Neural progenitor cell (in vitro differentiated cells): ENCODE measurements at regions not wholly inside any gene's neighbourhood (a gene's known extent, or its start where the extent isn't known, plus 50 kb on each side); places are given as distances from the start of the nearest gene placed in this dataset.

ENCODE experiments used
- DNase-seq: peaks from one replicate; pipeline ENCODE4 v3.0.0-alpha.2; 2016; ENCODE audit warnings: low spot score
- H2AFZ ChIP-seq: fragments of 200-600 bp; sonication (generic); replicated peaks from 2 replicates; pipeline ENCODE4 v1.6.1; 2016; ENCODE audit warnings: antibody characterized with exemption
- H3F3A ChIP-seq: fragments of 200-600 bp; sonication (generic); 2 replicates; pipeline ENCODE4 v1.6.1; 2016; ENCODE audit warnings: antibody characterized with exemption, low read depth
- H3K27ac ChIP-seq: fragments of 200-600 bp; sonication (generic); 2 replicates; pipeline ENCODE4 v1.5.1; 2016; ENCODE audit warnings: mild to moderate bottlenecking
- H3K27me3 ChIP-seq: fragments of 200-600 bp; sonication (generic); 2 replicates; pipeline ENCODE4 v1.6.1; 2016; ENCODE audit warnings: mild to moderate bottlenecking, moderate library complexity
- H3K36me3 ChIP-seq: fragments of 200-600 bp; sonication (generic); 2 replicates; pipeline ENCODE4 v1.5.1; 2016
- H3K4me1 ChIP-seq: fragments of 200-600 bp; sonication (generic); 2 replicates; pipeline ENCODE4 v1.6.1; 2016; ENCODE audit warnings: mixed run types
- H3K4me2 ChIP-seq: fragments of 200-600 bp; sonication (generic); 2 replicates; pipeline ENCODE4 v1.6.1; 2016
- H3K4me3 ChIP-seq: fragments of 200-600 bp; sonication (generic); 2 replicates; pipeline ENCODE4 v1.5.1; 2016
- H3K79me2 ChIP-seq: fragments of 200-600 bp; sonication (generic); 2 replicates; pipeline ENCODE4 v1.6.1; 2016; ENCODE audit warnings: low read depth
- H3K9ac ChIP-seq: fragments of 200-600 bp; sonication (generic); 2 replicates; pipeline ENCODE4 v1.6.1; 2016
- H3K9me3 ChIP-seq: fragments of 200-600 bp; sonication (generic); 2 replicates; pipeline ENCODE4 v1.5.1; 2016; ENCODE audit warnings: low read depth
- H4K20me1 ChIP-seq: fragments of 200-600 bp; sonication (generic); 2 replicates; pipeline ENCODE4 v1.6.1; 2016; ENCODE audit warnings: low read depth
- H3K27ac Mint-ChIP-seq: 3 replicates; pipeline ENCODE4 v1.8.0; 2021; ENCODE audit warnings: mixed read lengths
- H3K27me3 Mint-ChIP-seq: 2 replicates; pipeline ENCODE4 v1.8.0; 2022; ENCODE audit warnings: low read depth, mild to moderate bottlenecking, inconsistent platforms, moderate library complexity, mixed read lengths; ENCODE audit not compliant: insufficient read depth
- H3K36me3 Mint-ChIP-seq: 3 replicates; pipeline ENCODE4 v1.8.0; 2021; ENCODE audit warnings: mixed read lengths
- H3K4me1 Mint-ChIP-seq: 3 replicates; pipeline ENCODE4 v1.8.0; 2021; ENCODE audit warnings: mixed read lengths
- H3K4me3 Mint-ChIP-seq: 3 replicates; pipeline ENCODE4 v1.8.0; 2021; ENCODE audit warnings: mild to moderate bottlenecking, moderate library complexity, mixed read lengths
- H3K9me3 Mint-ChIP-seq: 3 replicates; pipeline ENCODE4 v1.8.0; 2020; ENCODE audit warnings: mixed read lengths
- EZH2 ChIP-seq: fragments of 200-600 bp; sonication (generic); IDR thresholded peaks from 2 replicates; pipeline ENCODE4 v1.6.1; 2017; ENCODE audit warnings: antibody characterized with exemption, mild to moderate bottlenecking, moderate library complexity
- EZH2phosphoT487 ChIP-seq: fragments of 200-600 bp; sonication (generic); IDR thresholded peaks from 2 replicates; pipeline ENCODE4 v1.6.1; 2017; ENCODE audit warnings: antibody characterized with exemption
- TF ChIP-seq, protein P1 (sequence below): fragments of 200-600 bp; sonication (generic); IDR thresholded peaks from 2 replicates; pipeline ENCODE4 v1.5.1; 2017; ENCODE audit warnings: antibody characterized with exemption, mild to moderate bottlenecking

DNA sequence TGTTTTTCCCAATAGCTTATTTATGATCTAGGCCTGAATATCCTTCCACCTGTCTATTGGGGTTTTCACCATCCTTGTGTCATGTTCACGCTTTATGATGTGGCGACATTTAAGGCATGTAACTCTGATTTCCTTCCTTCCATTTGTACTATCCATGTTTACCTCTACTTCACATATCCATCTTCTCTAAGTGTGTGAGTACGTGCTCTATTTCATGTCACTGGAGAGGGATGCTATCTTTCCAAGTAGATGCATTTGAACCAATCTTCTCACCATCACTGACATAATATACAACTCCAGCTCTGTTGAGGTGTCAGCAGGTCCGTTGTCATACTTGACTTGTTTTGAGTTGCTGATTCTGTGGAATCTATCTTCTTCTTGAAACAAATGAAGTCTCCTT, 283.2 kb downstream of the PTBP2 start:
- no peak for TF ChIP-seq EZH2
- TF ChIP-seq, protein P1, sequence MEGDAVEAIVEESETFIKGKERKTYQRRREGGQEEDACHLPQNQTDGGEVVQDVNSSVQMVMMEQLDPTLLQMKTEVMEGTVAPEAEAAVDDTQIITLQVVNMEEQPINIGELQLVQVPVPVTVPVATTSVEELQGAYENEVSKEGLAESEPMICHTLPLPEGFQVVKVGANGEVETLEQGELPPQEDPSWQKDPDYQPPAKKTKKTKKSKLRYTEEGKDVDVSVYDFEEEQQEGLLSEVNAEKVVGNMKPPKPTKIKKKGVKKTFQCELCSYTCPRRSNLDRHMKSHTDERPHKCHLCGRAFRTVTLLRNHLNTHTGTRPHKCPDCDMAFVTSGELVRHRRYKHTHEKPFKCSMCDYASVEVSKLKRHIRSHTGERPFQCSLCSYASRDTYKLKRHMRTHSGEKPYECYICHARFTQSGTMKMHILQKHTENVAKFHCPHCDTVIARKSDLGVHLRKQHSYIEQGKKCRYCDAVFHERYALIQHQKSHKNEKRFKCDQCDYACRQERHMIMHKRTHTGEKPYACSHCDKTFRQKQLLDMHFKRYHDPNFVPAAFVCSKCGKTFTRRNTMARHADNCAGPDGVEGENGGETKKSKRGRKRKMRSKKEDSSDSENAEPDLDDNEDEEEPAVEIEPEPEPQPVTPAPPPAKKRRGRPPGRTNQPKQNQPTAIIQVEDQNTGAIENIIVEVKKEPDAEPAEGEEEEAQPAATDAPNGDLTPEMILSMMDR: no peak
- TF ChIP-seq EZH2phosphoT487: no peak
- Histone ChIP-seq H3K36me3 (no peaks in the 10 kb centered on the region), H3F3A (no peaks in the 10 kb centered on the region), H3K4me3 (no peak overlapping the region), H3K9ac (no peak overlapping the region), H3K79me2 (no peaks in the 10 kb centered on the region), H3K4me1 (no peaks in the 10 kb centered on the region), H4K20me1 (no peaks in the 10 kb centered on the region), H3K27ac (no peak overlapping the region), H3K9me3 (no peaks in the 10 kb centered on the region), H3K27me3 (no peaks in the 10 kb centered on the region), H2AFZ (no peak overlapping the region), H3K4me2 (no peak overlapping the region)
- no peak overlapping the region for H3K4me3 Mint-ChIP-seq
- no peak overlapping the region for H3K27ac Mint-ChIP-seq
- DNase-seq: no peak
- no peaks in the 10 kb centered on the region for H3K9me3 Mint-ChIP-seq
- no peaks in the 10 kb centered on the region for H3K4me1 Mint-ChIP-seq
- H3K36me3 Mint-ChIP-seq: no peaks in the 10 kb centered on the region
- no peaks in the 10 kb centered on the region for H3K27me3 Mint-ChIP-seq

DNA sequence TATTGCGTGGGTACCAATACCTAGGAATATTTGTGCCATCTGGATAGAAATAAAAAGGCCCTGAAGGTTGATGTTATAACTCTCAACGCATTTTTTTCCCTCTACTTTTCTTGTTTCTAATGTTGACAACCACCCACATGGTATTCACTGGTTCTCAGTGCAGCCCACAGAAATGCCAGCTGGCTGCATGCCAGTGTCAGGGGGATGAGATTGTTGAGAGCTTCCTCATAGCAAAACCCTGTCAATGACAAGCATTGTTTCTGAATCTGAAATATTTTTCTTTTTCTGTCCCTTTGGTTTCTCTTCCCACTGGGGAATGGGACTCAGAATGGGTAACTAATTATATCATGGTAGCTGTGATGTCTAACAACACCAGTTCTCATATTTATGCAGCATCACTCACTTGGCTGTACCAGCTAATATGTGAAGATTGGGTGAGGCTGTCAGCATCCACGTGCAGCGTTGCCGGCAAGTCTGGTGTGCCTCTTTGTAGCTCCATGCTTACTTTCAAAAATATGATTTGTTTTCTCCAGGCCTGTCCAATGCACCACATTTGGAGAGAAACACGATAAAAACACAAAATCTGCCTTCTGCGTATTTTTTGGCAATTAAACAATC, 284.6 kb downstream of the PTBP2 start:
- H3K36me3 ChIP-seq: no peaks in the 10 kb centered on the region
- no peak overlapping the region for H3K4me2 ChIP-seq
- Mint-ChIP-seq H3K4me1 (no peaks in the 10 kb centered on the region), H3K27ac (no peak overlapping the region), H3K4me3 (no peak overlapping the region), H3K36me3 (no peaks in the 10 kb centered on the region), H3K27me3 (no peaks in the 10 kb centered on the region), H3K9me3 (no peaks in the 10 kb centered on the region)
- H3K9ac ChIP-seq: no peak overlapping the region
- no peak for DNase-seq
- no peaks in the 10 kb centered on the region for H3K79me2 ChIP-seq
- H2AFZ ChIP-seq: no peak overlapping the region
- no peaks in the 10 kb centered on the region for H3K4me1 ChIP-seq
- no peaks in the 10 kb centered on the region for H3K9me3 ChIP-seq
- no peak for TF ChIP-seq EZH2
- TF ChIP-seq, protein P1: no peak
- H3F3A ChIP-seq: no peaks in the 10 kb centered on the region
- H3K27me3 ChIP-seq: no peaks in the 10 kb centered on the region
- H4K20me1 ChIP-seq: no peaks in the 10 kb centered on the region
- no peak overlapping the region for H3K4me3 ChIP-seq
- no peak overlapping the region for H3K27ac ChIP-seq

DNA sequence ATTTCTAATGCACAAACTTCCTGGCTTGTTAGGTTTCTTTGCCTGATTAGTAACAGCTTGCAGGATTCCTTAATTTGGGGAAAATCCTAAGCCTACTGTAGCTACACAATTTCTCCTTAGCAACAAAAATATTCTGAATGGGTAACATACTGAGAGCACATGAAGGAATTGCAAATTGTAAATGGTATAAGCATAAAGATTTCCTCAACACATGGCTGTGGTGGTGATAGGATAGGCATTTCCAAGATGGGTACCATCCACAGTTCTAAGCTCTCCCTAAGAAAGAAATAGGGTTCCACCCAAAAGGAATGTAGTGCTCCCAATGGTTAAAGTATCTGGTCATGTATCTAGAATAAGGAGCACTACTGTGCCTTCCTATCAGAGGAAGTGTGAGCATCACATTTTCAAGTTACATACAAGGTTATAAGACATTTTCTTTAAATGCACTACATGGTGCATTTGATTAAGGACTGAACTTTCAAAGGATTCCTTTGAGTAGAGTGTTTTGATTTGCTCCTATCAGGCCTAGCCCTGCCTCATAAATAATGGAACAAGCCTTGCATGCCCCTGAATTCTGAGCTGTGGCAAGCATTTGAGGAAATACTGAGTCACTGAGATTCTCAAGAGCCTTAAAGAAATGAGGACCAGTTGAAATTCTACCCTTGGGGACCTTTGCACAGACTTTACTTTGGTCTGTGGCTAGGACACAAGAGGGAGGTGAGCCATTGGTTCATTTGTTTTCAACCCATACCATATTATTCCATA, 286.4 kb downstream of the PTBP2 start:
- H3K27ac Mint-ChIP-seq: no peak overlapping the region
- no peaks in the 10 kb centered on the region for H3K4me1 Mint-ChIP-seq
- H3K27me3 Mint-ChIP-seq: no peaks in the 10 kb centered on the region
- no peaks in the 10 kb centered on the region for H3F3A ChIP-seq
- H3K9me3 ChIP-seq: no peaks in the 10 kb centered on the region
- H3K4me2 ChIP-seq: no peak overlapping the region
- no peak overlapping the region for H3K27ac ChIP-seq
- no peaks in the 10 kb centered on the region for H3K36me3 Mint-ChIP-seq
- no peaks in the 10 kb centered on the region for H3K36me3 ChIP-seq
- H3K9ac ChIP-seq: no peak overlapping the region
- H3K79me2 ChIP-seq: no peaks in the 10 kb centered on the region
- no peaks in the 10 kb centered on the region for H4K20me1 ChIP-seq
- H3K4me3 Mint-ChIP-seq: no peak overlapping the region
- TF ChIP-seq EZH2 (no peak), EZH2phosphoT487 (no peak)
- TF ChIP-seq, protein P1: no peak
- no peaks in the 10 kb centered on the region for H3K4me1 ChIP-seq
- H2AFZ ChIP-seq: no peak overlapping the region
- no peaks in the 10 kb centered on the region for H3K9me3 Mint-ChIP-seq
- DNase-seq: no peak
- H3K27me3 ChIP-seq: no peaks in the 10 kb centered on the region
- no peak overlapping the region for H3K4me3 ChIP-seq
